A549 (cell line): ENCODE measurements at regions not wholly inside any gene's neighbourhood (a gene's known extent, or its start where the extent isn't known, plus 50 kb on each side); places are given as distances from the start of the nearest gene placed in this dataset.

Experiments used
- CEBPB ChIP-seq, 2 experiments: fragments of >200 bp in 1 of 2; sonication (Bioruptor Twin) in 1 of 2; formaldehyde crosslinking in 1 of 2; IDR thresholded peaks; 2 replicates each; pipeline ENCODE4 v1.6.1; 2012 to 2016
- CHD4 ChIP-seq: fragments of 200-600 bp; sonication (generic); IDR thresholded peaks from 2 replicates; pipeline ENCODE4 v1.6.1; 2016; ENCODE audit warnings: antibody characterized with exemption, mild to moderate bottlenecking, borderline replicate concordance
- CTCF ChIP-seq: fragments of >200 bp; sonication (Bioruptor Twin); formaldehyde crosslinking; IDR thresholded peaks from 3 replicates; pipeline ENCODE4 v1.5.1; 2016
- EP300 ChIP-seq, 2 experiments: fragments of >200 bp; sonication (Bioruptor Twin); formaldehyde crosslinking; IDR thresholded peaks; 2 replicates in 1 of 2; 3 replicates in 1 of 2; pipeline ENCODE4 v1.6.1; 2016 to 2017
- HOXB5 ChIP-seq: fragments of 250-450 bp; sonication (Bioruptor Pico); IDR thresholded peaks from 2 replicates; pipeline ENCODE4 v1.5.0; 2020; ENCODE audit warnings: mild to moderate bottlenecking, moderate library complexity
- JUN ChIP-seq, 2 experiments: fragments of >200 bp; sonication (Bioruptor Twin); formaldehyde crosslinking; IDR thresholded peaks; 2 replicates in 1 of 2; 3 replicates in 1 of 2; pipeline ENCODE4 v1.6.1; 2016 to 2017
- MAFK ChIP-seq: fragments of 450-650 bp; IDR thresholded peaks from 2 replicates; pipeline ENCODE4 v1.6.1; 2014; ENCODE audit not compliant: partially characterized antibody
- PBX3 ChIP-seq: IDR thresholded peaks from 2 replicates; pipeline ENCODE4 v1.6.1; 2012
- REST ChIP-seq: fragments of 200-600 bp; sonication (generic); IDR thresholded peaks from 2 replicates; pipeline ENCODE4 v1.6.1; 2016; ENCODE audit warnings: antibody characterized with exemption, mild to moderate bottlenecking, moderate library complexity
- RNF2 ChIP-seq: fragments of 200-600 bp; sonication (generic); IDR thresholded peaks from 2 replicates; pipeline ENCODE4 v1.6.1; 2016; ENCODE audit warnings: low read depth, mild to moderate bottlenecking, antibody characterized with exemption, moderate library complexity, borderline replicate concordance
- ZNF302 ChIP-seq: fragments of 250-450 bp; sonication (Bioruptor Pico); IDR thresholded peaks from 2 replicates; pipeline ENCODE4 v1.9.0; 2021; ENCODE audit warnings: inconsistent platforms, mild to moderate bottlenecking, moderate library complexity

GRCh38 chr9:23483566-23483965, 342.5 kb downstream of the ELAVL2 start:
- TF ChIP-seq REST (no peak), MAFK (peak; percentile 54), CTCF (no peak), RNF2 (no peak), PBX3 (no peak), CHD4 (no peak), EP300 (IDR thresholded peaks at IDR 0.05) (no peak), CEBPB (IDR thresholded peaks at IDR 0.05) (no peak), JUN (IDR thresholded peaks at IDR 0.05) (no peak), HOXB5 (CRISPR knock-in tag) (no peak), ZNF302 (no peak)
